Fibroblast of villous mesenchyme (primary cell): ENCODE measurements at regions not wholly inside any gene's neighbourhood (a gene's known extent, or its start where the extent isn't known, plus 50 kb on each side); places are given as distances from the start of the nearest gene placed in this dataset.

Experiments
- DNase-seq: peaks from one replicate; pipeline ENCODE4 v3.0.0-alpha.2; 2010; ENCODE audit warnings: low read depth
- H3K4me3 ChIP-seq: 2 replicates; pipeline ENCODE4 v1.5.1; 2011; ENCODE audit warnings: low read depth, mild to moderate bottlenecking, low read length
- CTCF ChIP-seq: IDR thresholded peaks from 2 replicates; pipeline ENCODE4 v1.5.1; 2012; ENCODE audit warnings: low read depth, mild to moderate bottlenecking, low read length; ENCODE audit not compliant: insufficient read depth

- peak; percentile 42 for TF ChIP-seq CTCF
- peak; percentile 19 for DNase-seq
- H3K4me3 ChIP-seq, result no peak overlapping the region
These were observed 445.4 kb downstream of the BCOR start for GRCh38 chrX:39652336-39652735.

- no peak for TF ChIP-seq CTCF
- H3K4me3 ChIP-seq, result no peak overlapping the region
- DNase-seq, result no peak
These were observed 444.1 kb downstream of the BCOR start for GRCh38 chrX:39653691-39654090.

DNA sequence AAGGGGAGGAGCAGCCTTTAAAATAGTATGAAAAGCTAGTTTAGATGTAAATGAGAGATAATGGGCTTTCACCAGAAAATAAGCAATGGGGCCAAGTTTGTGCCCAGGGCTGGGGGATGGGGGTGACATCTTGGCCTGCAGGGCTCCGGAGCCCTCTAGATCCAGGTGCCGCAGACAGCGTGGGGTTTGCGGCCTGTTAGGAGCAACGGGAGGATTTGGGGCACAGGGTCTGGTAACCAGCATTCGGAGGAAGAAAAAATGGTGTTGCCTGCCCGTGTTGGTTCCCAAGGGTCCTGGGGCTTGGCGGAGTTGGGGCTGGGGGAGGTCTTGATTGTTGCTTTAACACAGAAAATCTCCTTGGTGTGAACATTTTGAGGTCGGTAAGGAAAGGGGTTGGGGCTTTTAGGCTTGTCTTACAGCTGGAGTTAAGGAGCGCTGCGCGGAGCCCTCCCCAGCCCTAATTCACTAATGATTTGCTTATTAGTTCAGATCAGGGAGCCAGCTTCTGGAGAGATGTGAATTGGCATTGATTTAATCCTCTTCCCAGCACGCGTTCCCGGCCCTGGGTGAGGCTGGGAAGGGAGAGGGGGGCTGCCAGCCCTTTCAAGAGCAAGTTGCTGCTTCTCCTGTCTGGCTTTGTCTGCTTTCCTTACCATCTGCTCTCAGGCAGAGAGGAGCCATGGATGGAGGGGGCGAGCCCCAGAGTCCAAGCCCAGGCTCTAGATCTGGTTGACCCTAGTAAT, 443.4 kb downstream of the BCOR start:
- H3K4me3 ChIP-seq, result no peak overlapping the region
- no peak for TF ChIP-seq CTCF
- DNase-seq, result no peak

DNA sequence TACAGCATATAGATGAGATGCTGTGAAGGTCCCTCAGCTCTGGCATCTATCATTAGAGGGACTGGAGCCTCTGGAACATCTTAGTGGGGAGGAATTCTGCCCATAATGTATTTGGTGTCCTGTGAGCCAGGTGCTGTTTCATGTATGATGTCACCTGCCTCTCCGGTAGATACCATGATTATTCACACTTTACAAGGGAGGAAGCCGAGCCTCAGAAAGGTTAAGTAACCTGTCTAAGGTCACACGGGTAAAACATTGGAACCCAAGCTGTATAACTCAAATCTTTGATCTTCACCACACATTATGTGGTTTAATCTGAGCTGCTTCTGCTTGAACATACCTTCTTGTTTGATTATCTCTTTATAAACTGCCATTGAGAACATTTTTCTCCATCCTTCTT, 442.8 kb downstream of the BCOR start:
- no peak for DNase-seq
- no peak for TF ChIP-seq CTCF

DNA sequence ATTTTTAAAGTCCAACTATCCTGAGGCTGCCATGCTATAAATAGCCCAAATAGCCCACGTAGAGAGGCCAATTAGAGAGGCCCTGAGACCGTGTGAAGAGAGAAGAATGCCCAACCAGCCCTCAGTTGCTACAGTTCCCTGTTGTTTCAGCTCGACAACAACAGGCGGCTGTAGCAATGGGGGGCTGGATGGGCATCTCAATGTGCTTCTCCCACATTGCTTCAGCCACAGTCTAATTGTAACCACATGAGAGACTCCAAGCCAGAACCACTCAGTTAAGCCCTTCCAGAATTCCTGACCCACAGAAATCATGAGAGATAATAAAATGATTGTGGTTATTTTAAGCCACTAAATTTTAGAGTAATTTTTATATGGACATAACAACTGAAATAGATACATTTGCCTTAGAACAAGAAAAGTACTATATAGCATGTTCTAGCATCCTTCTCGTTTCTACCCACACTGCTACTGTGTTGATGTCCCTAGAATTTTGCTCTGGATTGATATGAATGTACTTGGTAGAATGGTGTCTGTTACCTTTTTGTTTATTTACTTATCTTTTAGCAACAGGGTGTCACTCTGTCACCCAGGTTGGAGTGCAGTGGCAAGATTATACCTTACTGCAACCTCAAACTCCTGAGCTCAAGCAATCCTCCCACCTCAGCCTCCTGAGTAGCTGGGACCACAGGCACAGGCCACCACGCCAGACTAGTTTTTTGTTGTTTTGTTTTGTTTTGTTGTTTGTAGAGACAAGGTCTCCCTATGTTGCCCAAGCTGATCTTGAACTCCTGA, 436.4 kb downstream of the BCOR start:
- H3K4me3 ChIP-seq, result no peak overlapping the region
- no peak for DNase-seq
- no peak for TF ChIP-seq CTCF

More for the DNA sequence above, 442.8 kb downstream of the BCOR start:
- H3K4me3 ChIP-seq, result no peak overlapping the region

GRCh38 chrX:39665830-39666518, 431.8 kb downstream of the BCOR start:
- TF ChIP-seq CTCF, result no peak
- no peak for DNase-seq
- no peak overlapping the region for H3K4me3 ChIP-seq
